Urinary bladder (tissue), 3 donors: ENCODE measurements at regions not wholly inside any gene's neighbourhood (a gene's known extent, or its start where the extent isn't known, plus 50 kb on each side); places are given as distances from the start of the nearest gene placed in this dataset.

Experiments used
- DNase-seq: peaks from one replicate; pipeline ENCODE4 v3.0.0-alpha.2; 2015; ENCODE audit errors: extremely low spot score
- H3K27ac ChIP-seq: one replicate; pipeline ENCODE4 v1.5.1; 2013; ENCODE audit warnings: low read depth, mild to moderate bottlenecking, moderate library complexity
- H3K36me3 ChIP-seq: one replicate; pipeline ENCODE4 v1.6.1; 2013; ENCODE audit warnings: mild to moderate bottlenecking, moderate library complexity; ENCODE audit not compliant: insufficient read depth
- H3K4me1 ChIP-seq: one replicate; pipeline ENCODE4 v1.6.1; 2013; ENCODE audit warnings: mild to moderate bottlenecking, moderate library complexity; ENCODE audit not compliant: insufficient read depth
- H3K4me3 ChIP-seq: one replicate; pipeline ENCODE4 v1.5.1; 2013; ENCODE audit warnings: low read depth, low read length
- WGBS: extraction: QIAGEN DNeasy Blood & Tissue Kit; methylation state at CpG from one replicate; pipeline ENCODE4 v1.1.7; 2013; 5-methylcytosine and 5-hydroxymethylcytosine counted together
- donor health status: healthy with polysubstance abuse.
- donor health status: healthy.

DNA sequence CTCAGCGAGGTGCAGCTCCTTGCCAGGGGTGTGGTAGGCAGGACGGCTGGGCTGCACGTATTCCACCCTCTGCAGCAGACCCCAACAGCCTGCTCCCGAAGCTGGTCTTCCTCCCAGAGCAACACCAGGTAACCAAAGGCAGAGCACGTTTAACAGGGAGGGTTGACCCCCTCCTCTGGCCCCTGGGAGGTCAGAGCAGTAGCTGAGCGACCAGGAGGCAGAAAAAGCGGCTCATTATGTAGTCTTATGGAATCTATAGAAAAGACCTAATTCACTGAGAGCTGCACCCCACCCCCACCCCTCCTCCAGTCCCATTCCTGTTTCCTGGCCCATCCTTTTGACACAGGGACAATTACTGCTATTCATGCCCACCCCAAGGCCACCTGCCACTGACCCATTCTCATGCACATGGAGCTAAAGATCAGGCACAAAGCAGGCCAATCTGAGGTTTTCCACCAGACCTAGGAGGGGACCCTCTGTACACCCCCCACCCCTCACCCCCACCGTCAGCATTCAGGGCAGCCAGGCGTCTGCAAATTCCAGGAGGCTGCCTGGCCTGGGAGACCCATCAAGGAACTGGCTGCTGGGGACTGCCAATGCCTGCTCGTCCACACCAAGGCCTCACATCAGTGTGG is 60.9 kb upstream of the FZD7 start:
- H3K36me3 ChIP-seq, result no peaks in the 10 kb centered on the region
- no peaks in the 10 kb centered on the region for H3K4me1 ChIP-seq
- 88% methylated on average over 10 of the region's 10 CpGs for WGBS
- no peak overlapping the region for H3K27ac ChIP-seq
- DNase-seq, result no peak
- H3K4me3 ChIP-seq, result no peak overlapping the region

DNA sequence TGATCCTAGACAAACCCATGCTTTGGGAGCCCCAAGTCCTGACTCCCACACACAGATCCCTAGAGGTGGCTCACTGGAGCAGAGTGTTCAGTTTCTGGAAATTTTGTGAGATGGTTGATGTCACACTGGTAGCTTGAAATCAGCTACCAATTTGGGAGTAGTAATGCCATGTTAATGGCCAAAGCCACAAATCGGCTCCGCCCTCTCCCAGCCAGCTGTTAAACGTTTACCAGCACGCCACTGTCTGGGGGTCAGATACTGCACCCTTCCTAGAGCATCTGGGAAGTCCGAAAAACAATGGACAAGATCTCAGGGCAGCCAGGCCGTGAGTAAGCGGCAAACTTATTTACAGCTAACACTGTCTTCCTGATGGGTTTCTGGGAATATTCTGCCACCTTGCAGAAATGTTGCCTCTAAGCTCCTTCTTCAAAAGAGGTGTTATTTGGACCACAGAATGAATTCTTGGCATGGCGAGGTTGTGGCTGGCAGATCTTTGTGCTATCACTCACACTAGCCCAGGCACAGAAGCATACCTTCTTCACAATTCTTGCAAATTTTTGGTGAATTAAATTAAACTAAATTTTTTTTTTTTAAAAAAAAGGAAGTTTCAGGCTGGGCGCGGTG is 60.2 kb upstream of the FZD7 start:
- WGBS, result 88% methylated on average over 10 of the region's 10 CpGs
- Histone ChIP-seq H3K4me1 (no peaks in the 10 kb centered on the region), H3K4me3 (no peak overlapping the region), H3K27ac (no peak overlapping the region), H3K36me3 (no peaks in the 10 kb centered on the region)
- DNase-seq, result no peak

DNA sequence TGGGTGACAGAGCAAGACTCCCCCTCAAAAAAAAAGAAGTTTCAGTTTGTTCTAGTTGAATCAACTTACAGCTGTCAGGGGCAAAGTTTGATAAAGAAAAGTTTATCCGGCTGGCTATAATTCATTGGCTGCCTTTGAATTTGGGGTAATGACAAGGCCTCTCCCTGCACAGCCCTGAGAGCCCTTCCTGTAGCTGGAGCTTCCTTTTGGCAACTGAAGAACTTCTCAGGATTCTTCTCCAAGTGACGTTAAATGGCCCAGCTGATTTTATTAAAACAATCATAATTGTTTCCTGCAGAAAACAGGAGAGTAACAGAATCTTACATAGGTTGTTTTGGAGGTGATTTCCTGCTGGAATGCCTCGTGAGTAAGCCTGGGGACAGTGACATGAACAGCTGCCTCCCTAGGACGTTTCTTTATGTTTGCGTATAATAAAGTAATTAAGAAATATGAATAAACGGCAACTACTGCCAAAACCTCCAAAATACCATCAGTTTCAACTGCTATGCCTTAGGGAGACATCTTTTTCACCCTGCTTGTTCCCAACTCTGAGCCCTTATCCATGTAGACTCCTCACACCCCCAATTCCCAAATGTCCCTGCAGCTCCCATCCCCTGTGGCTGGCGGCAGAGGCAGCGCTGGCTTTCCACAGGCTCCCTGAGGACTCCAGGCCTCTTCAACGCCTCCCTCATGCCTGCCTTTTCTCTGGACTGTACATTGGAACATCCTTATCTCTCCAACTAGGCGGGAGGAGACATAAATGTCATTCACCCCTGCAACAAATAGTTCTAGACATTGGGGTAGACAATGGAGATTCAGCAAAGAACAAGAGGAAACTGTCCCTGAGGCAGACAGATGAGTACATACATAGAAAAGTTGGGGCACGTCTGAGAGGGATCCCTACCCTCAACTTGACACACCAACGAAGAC is 59.2 kb upstream of the FZD7 start:
- Histone ChIP-seq H3K4me3 (no peak overlapping the region), H3K36me3 (no peaks in the 10 kb centered on the region), H3K27ac (no peak overlapping the region), H3K4me1 (no peaks in the 10 kb centered on the region)
- WGBS, result 63% methylated on average over 12 of the region's 12 CpGs
- no peak for DNase-seq

DNA sequence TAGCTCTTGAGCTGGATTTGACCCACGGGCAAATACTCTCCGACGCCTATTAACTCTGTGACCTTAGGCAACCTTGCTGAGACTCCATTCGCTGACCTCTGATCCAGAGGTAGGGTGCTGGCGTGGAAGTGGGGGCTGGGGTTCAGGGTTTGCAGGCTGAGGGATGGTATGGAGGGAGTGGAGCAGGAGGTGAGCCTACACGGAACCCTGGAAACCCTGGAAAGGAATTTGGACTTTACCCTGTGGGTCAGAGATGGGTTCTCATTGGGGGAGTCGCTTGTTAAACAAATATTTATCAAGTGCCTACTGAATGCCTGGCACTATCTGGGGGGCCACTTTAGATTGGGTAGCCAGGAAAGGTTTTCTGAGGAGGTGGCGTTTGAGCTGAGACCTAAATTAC is 58.2 kb upstream of the FZD7 start:
- DNase-seq, result no peak
- Histone ChIP-seq H3K27ac (no peak overlapping the region), H3K4me3 (no peak overlapping the region), H3K4me1 (no peaks in the 10 kb centered on the region), H3K36me3 (no peaks in the 10 kb centered on the region)
- WGBS, result 96% methylated on average over 8 of the region's 8 CpGs

DNA sequence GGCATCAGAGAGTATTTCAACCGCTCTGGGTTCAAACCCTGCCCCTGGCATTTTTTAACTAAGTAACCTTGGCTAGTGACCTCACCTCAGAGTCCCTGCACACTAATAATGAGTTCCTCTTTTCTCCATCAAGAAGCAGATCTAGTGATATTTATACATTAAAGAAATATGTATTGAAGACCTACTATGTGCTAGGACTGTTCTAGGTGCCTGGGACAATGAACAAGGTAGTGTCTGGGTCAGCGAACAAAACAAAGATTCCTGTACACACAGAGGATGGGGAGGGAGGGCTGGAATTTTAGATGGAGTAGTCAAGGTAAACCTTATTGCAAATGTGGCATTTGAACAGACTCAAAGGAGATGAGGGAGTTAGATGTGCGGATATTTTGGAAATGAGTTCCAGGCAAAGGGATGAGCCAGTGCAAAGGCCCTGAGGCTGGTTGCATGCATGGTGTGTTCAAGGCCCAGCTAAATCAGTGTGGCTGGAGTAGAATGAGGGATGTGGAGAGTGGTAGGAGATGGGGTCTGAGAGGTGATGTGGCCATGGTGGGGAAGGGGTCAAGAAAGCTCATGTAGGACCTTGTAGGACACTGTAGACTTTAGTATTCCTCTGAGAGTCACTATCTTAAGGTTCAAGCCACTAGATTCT is 57.6 kb upstream of the FZD7 start:
- DNase-seq, result no peak
- Histone ChIP-seq H3K4me1 (no peaks in the 10 kb centered on the region), H3K36me3 (no peaks in the 10 kb centered on the region), H3K4me3 (no peak overlapping the region), H3K27ac (no peak overlapping the region)
- 98% methylated on average over 3 of the region's 3 CpGs for WGBS

DNA sequence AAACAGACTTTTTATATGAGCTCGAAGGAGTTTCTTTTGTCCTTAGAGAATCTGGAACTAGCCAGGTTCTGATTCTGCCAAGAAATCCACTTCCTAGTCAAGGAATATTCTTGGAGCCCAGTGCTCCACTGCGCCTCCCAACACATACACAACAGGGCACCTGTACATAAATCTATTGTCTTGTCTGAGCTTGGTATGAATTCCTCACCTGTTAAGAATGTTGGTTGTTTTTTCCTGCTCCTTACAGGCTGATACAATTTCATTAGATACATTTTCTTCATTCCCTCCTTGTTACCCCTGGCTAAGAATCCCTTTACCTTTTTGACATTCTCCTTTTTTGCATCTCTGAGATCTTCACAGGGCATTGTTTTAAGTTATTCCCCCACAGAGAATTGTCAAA is 56.0 kb upstream of the FZD7 start:
- 83% methylated on average over 2 of the region's 2 CpGs for WGBS
- DNase-seq, result no peak
- Histone ChIP-seq H3K4me3 (no peak overlapping the region), H3K27ac (no peak overlapping the region), H3K4me1 (no peaks in the 10 kb centered on the region), H3K36me3 (no peaks in the 10 kb centered on the region)

DNA sequence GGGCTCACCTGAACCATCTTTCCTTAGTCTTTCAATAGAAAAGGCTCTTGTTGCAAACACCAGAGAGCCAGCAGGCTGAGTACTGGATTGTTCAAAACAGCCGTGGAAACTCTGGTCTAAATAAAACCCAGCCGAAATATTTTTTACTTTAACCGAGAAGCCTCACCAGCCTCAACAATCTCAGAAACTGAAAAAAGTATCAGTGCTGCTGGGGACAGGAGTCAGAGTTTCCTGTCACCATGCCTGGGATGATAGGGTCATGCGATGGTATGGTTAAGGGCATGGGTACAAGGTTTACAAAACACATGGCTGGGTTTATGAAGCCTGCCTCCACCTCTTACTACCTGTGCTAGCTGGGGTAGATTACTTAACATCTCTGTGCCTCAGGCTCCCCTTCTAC is 55.3 kb upstream of the FZD7 start:
- Histone ChIP-seq H3K4me3 (no peak overlapping the region), H3K4me1 (no peaks in the 10 kb centered on the region), H3K27ac (no peak overlapping the region), H3K36me3 (no peaks in the 10 kb centered on the region)
- 88% methylated on average over 4 of the region's 4 CpGs for WGBS
- DNase-seq, result no peak

DNA sequence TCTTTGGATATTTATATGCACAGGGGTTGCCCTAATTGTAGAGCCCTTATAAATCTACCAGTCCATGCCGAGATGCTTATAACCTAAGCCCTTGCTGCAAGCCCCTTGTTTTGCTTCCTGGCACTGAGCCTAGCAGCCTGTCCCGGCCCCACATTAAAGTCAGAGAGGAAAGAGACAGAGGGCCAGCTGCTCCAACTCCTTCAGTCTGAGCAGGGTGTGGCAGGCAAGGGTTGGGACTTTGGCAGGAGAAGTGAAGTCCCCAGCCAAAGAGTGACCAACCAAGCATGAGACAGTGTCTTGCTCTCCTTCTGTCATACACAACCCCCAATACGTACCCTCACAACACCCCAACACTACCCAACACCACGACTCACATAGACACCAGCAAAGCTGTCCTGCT is 54.7 kb upstream of the FZD7 start:
- no peak overlapping the region for H3K27ac ChIP-seq
- WGBS, result 48% methylated on average over 4 of the region's 4 CpGs
- no peak overlapping the region for H3K4me3 ChIP-seq
- DNase-seq, result no peak
- H3K36me3 ChIP-seq, result no peaks in the 10 kb centered on the region
- H3K4me1 ChIP-seq, result no peaks in the 10 kb centered on the region

DNA sequence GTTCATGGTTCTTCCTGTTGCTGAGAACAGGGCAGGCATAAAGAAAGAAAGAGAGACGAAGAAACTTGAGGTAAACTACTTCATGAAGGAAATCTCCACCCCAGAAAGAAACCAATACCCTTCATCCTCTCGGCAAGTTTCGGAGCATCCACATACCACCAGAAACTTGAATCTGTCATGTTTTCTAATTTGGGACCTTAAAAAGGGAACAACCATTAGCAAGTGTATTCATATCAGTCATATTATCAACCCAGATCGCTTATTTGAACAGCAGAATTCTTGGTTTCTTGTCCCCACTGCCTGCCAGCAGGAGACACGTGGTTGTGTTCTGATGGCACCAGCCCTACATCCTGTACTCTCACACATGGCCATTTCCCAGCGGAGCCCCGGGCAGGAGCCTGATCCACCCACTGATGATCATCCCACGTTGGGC is 53.2 kb upstream of the FZD7 start:
- Histone ChIP-seq H3K4me1 (no peaks in the 10 kb centered on the region), H3K4me3 (no peak overlapping the region), H3K27ac (no peak overlapping the region), H3K36me3 (no peaks in the 10 kb centered on the region)
- 86% methylated on average over 8 of the region's 8 CpGs for WGBS
- DNase-seq, result no peak

DNA sequence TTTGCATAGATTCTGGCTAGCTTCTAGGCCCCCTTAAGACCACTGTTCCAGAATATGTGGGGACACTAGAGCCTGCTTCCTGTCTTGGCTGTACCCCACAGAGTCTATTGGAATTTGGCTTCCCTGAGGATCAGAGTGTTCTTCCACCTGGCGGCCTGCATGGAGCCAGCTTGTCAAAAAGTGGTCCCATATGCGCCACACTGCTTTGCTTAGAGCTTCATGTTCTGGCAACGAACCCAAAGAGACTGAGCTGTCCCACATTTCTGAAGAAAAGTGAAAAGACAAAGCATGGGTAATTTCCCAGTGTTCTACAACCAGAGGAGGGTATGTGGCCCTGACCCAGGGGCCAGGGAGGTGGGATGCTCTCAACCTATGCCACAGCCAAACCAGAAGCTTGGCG is 52.7 kb upstream of the FZD7 start:
- no peaks in the 10 kb centered on the region for H3K4me1 ChIP-seq
- H3K27ac ChIP-seq, result no peak overlapping the region
- 93% methylated on average over 4 of the region's 4 CpGs for WGBS
- DNase-seq, result no peak
- no peaks in the 10 kb centered on the region for H3K36me3 ChIP-seq
- no peak overlapping the region for H3K4me3 ChIP-seq

DNA sequence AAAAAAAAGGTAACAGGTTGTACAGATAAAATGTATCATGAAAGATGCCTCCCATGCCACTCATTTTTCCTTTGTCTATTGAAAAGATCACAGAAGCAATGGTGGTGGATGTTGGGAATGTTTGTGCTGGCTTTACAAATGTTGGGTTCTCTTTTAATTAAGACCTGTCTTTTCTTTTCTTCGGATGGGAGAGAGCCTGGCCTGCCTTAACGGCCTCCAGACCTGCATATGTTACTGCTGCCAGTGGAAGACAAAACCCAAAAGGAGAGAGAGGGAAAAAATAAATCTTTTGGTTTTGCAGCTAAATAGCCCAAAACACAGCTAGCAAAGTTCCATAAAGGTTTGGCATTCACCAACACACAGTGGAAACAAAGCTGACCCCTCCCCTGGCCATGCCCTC is 50.5 kb upstream of the FZD7 start:
- no peak for DNase-seq
- Histone ChIP-seq H3K4me3 (no peak overlapping the region), H3K36me3 (no peaks in the 10 kb centered on the region), H3K27ac (no peak overlapping the region), H3K4me1 (no peaks in the 10 kb centered on the region)
- whole genome bisulfite sequencing, result 86% methylated on average over 2 of the region's 2 CpGs

DNA sequence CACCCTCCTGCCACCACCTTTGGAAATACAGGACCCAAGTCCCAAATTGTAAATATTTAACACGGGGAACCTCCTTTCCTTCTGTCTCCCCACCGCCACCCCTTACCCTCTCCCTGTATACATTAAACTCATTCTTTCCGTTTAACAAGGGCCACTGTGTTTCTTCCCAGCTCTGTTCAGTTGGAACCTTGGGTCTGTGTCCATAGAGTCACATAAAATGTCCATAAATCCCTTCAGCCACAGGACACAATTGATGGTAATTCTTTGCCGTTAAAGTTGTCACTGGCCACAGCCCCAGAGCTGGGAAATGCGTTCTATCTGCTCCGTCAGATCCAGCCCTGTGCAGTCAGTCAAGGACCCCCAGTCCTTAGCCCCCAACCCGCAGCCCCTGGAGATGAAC is 49.9 kb upstream of the FZD7 start:
- no peak for DNase-seq
- H3K4me1 ChIP-seq, result no peaks in the 10 kb centered on the region
- H3K27ac ChIP-seq, result no peak overlapping the region
- no peaks in the 10 kb centered on the region for H3K36me3 ChIP-seq
- 85% methylated on average over 7 of the region's 7 CpGs for WGBS
- no peak overlapping the region for H3K4me3 ChIP-seq
